GM12878 (cell line): ENCODE measurements at regions not wholly inside any gene's neighbourhood (a gene's known extent, or its start where the extent isn't known, plus 50 kb on each side); places are given as distances from the start of the nearest gene placed in this dataset.

Experiments
- ATAC-seq: fragments of 200-7000 bp; cut with Tn5 transposase; 3 replicates; pipeline ENCODE4 v1.9.1; 2020; ENCODE audit warnings: mild to moderate bottlenecking, moderate library complexity
- BruUV-seq: library from RNA; stranded (reverse); fragments of 400-500 nt; replicated peaks from 2 replicates; lab custom pipeline; 2021; lab: Mats Ljungman, UMichigan
- CTCF ChIA-PET: fragments of 300-600 bp; sonication (Branson Sonifier 250); formaldehyde crosslinking; extraction: SDS; loops from one replicate; lab custom pipeline; 2021; ENCODE audit warnings: inconsistent platforms; lab: Yijun Ruan, JAX
- POLR2A ChIA-PET: fragments of 350-600 bp; formaldehyde crosslinking; extraction: SDS; loops from one replicate; lab custom pipeline; 2021; ENCODE audit warnings: inconsistent platforms; lab: Charles Lee
- RAD21 ChIA-PET: fragments of 300-600 bp; sonication (Branson Sonifier 250); formaldehyde crosslinking; loops from one replicate; lab custom pipeline; 2023; ENCODE audit warnings: antibody characterized with exemption; ENCODE audit not compliant: unreplicated experiment; lab: Charles Lee
- SMC1A ChIA-PET: fragments of 300-600 bp; sonication (Branson Sonifier 250); formaldehyde crosslinking; loops from one replicate; lab custom pipeline; 2023; ENCODE audit not compliant: unreplicated experiment, uncharacterized antibody; lab: Charles Lee
- DNase-seq: peaks from one replicate; pipeline ENCODE4 v3.0.0-alpha.2; 2011; ENCODE audit warnings: low read depth, low spot score
- FAIRE-seq: peaks from 3 replicates; lab custom pipeline; 2011; peaks lifted over from hg19 to GRCh38; lab: Jason Lieb, UNC
- H2AFZ ChIP-seq: 2 replicates; pipeline ENCODE4 v1.6.0; 2011; ENCODE audit warnings: low read depth, low read length, control low read depth; ENCODE audit not compliant: control insufficient read depth
- H3K27ac ChIP-seq: 2 replicates; pipeline ENCODE4 v1.5.1; 2011; ENCODE audit warnings: control low read depth; ENCODE audit not compliant: control insufficient read depth, insufficient read depth
- H3K27me3 ChIP-seq, 2 experiments: replicated peaks in 1 of 2; 2 replicates each; pipeline versions ENCODE4 v1.6.0 to v1.6.1; 2011; ENCODE audit warnings: low read length in 1 of 2; ENCODE audit not compliant: control insufficient read depth in 2 of 2, insufficient read depth in 2 of 2
- H3K36me3 ChIP-seq, 2 experiments: 2 replicates each; pipeline ENCODE4 v1.5.1; 2011; ENCODE audit warnings: low read length in 1 of 2; ENCODE audit not compliant: control insufficient read depth in 2 of 2, insufficient read depth in 2 of 2
- H3K4me1 ChIP-seq: 2 replicates; pipeline ENCODE4 v1.6.1; 2011; ENCODE audit warnings: mild to moderate bottlenecking, low read length, moderate library complexity, mixed read lengths; ENCODE audit not compliant: control insufficient read depth, insufficient read depth
- H3K4me2 ChIP-seq: 2 replicates; pipeline ENCODE4 v1.6.0; 2011; ENCODE audit warnings: control low read depth; ENCODE audit not compliant: control insufficient read depth, insufficient read depth
- H3K4me3 ChIP-seq: fragments of 200-600 bp; sonication (generic); 2 replicates; pipeline ENCODE4 v1.5.1; 2016
- H3K79me2 ChIP-seq: 2 replicates; pipeline ENCODE4 v1.6.0; 2011; ENCODE audit warnings: low read length; ENCODE audit not compliant: control insufficient read depth, insufficient read depth
- H3K9ac ChIP-seq: 2 replicates; pipeline ENCODE4 v1.8.0; 2011; ENCODE audit warnings: low read length, control low read depth, mixed read lengths; ENCODE audit not compliant: control insufficient read depth, insufficient read depth
- H3K9me3 ChIP-seq: replicated peaks from 3 replicates; pipeline ENCODE4 v1.5.1; 2011; ENCODE audit warnings: mild to moderate bottlenecking, low read length; ENCODE audit not compliant: control insufficient read depth, insufficient read depth
- H4K20me1 ChIP-seq: 2 replicates; pipeline ENCODE4 v1.6.0; 2011; ENCODE audit not compliant: control insufficient read depth, insufficient read depth
- CEBPB ChIP-seq, 2 experiments: fragments of 150-350 bp in 1 of 2; IDR thresholded peaks; 2 replicates each; pipeline ENCODE4 v1.6.1; 2012 to 2014; ENCODE audit warnings: low read depth in 2 of 2, low read length in 2 of 2, borderline replicate concordance in 1 of 2, inconsistent platforms in 1 of 2
- EP300 ChIP-seq, 2 experiments: fragments of 150-350 bp in 1 of 2; IDR thresholded peaks; 2 replicates each; pipeline ENCODE4 v1.6.1; 2011 to 2012; ENCODE audit warnings: low read depth in 2 of 2, low read length in 2 of 2, borderline replicate concordance in 1 of 2, improper control_type of control experiment in 1 of 2, inconsistent platforms in 1 of 2; ENCODE audit not compliant: control insufficient read depth in 1 of 2
- KAT2A ChIP-seq: conservative IDR thresholded peaks from 2 replicates; pipeline ENCODE4 v1.6.1; 2011; ENCODE audit warnings: low read depth, low read length; ENCODE audit not compliant: control insufficient read depth
- RAD21 ChIP-seq: IDR thresholded peaks from 2 replicates; pipeline ENCODE4 v1.6.1; 2011; ENCODE audit warnings: mild to moderate bottlenecking, low read depth, low read length, moderate library complexity; ENCODE audit not compliant: insufficient read depth
- RBBP5 ChIP-seq: fragments of 200-600 bp; sonication (generic); conservative IDR thresholded peaks from 2 replicates; pipeline ENCODE4 v1.6.1; 2016
- SMAD1 ChIP-seq: fragments of 450-650 bp; IDR thresholded peaks from 2 replicates; pipeline ENCODE4 v1.6.1; 2018; ENCODE audit warnings: mild to moderate bottlenecking, low read depth; ENCODE audit not compliant: partially characterized antibody
- TCF3 ChIP-seq: IDR thresholded peaks from 2 replicates; pipeline ENCODE4 v1.6.1; 2012; ENCODE audit warnings: low read depth, mild to moderate bottlenecking, low read length, borderline replicate concordance; ENCODE audit not compliant: insufficient read depth
- WGBS: methylation state at CpG from one replicate; pipeline ENCODE4 v1.1.6; 2016; ENCODE audit warnings: low lambda C conversion rate; ENCODE audit not compliant: insufficient replicate concordance, insufficient coverage; ENCODE audit errors: missing lambda C conversion rate; 5-methylcytosine and 5-hydroxymethylcytosine counted together
- in situ Hi-C: fragments of 300-500 bp; cut with MboI; formaldehyde crosslinking; loops from 9 replicates; pipeline ENCODE4 v1.14.3; 2018; ENCODE audit warnings: mixed read lengths
- intact Hi-C: fragments of 100-400 bp; cut with micrococcal nuclease; formaldehyde crosslinking; loops from one replicate; pipeline ENCODE4 v1.14.2; 2022; ENCODE audit not compliant: unreplicated experiment
- TF ChIP-seq, protein P1 (sequence below): fragments of 450-650 bp; formaldehyde crosslinking; IDR thresholded peaks from 2 replicates; pipeline ENCODE4 v1.4.0; 2020; ENCODE audit warnings: mild to moderate bottlenecking, moderate library complexity
- TF ChIP-seq, protein P2 (sequence below): fragments of 450-650 bp; IDR thresholded peaks from 2 replicates; pipeline ENCODE4 v1.6.1; 2017; ENCODE audit warnings: mild to moderate bottlenecking, low read depth, inconsistent platforms; ENCODE audit not compliant: poor library complexity, severe bottlenecking
- TF ChIP-seq, protein P3 (sequence below): fragments of 450-650 bp; IDR thresholded peaks from 2 replicates; pipeline ENCODE4 v1.6.1; 2016; ENCODE audit warnings: mild to moderate bottlenecking, moderate library complexity, borderline replicate concordance

GRCh38 chr1:188137221-188137620 lies 1308.5 kb downstream of the PLA2G4A start:
- no peak overlapping the region for H2AFZ ChIP-seq
- H3K9ac ChIP-seq = no peak overlapping the region
- SMC1A ChIA-PET = interaction anchor here (2.1 kb wide), 1 partner anchor 12 kb away, joined by 6 read pairs; no protein-coding TSS in a partner anchor
- no peak overlapping the region for H3K4me3 ChIP-seq
- no peaks in the 10 kb centered on the region for H3K36me3 ChIP-seq
- ATAC-seq = no peak
- no peaks in the 10 kb centered on the region for H4K20me1 ChIP-seq
- no TSS peak for BruUV-seq
- intact Hi-C loops (no loop called here), in situ Hi-C loops (no loop called here)
- FAIRE-seq = no peak
- H3K27me3 ChIP-seq = no peaks in the 10 kb centered on the region
- H3K4me1 ChIP-seq = no peaks in the 10 kb centered on the region
- no peak overlapping the region for H3K4me2 ChIP-seq
- no peaks in the 10 kb centered on the region for H3K9me3 ChIP-seq
- TF ChIP-seq RBBP5 = no peak
- TF ChIP-seq, protein P1, sequence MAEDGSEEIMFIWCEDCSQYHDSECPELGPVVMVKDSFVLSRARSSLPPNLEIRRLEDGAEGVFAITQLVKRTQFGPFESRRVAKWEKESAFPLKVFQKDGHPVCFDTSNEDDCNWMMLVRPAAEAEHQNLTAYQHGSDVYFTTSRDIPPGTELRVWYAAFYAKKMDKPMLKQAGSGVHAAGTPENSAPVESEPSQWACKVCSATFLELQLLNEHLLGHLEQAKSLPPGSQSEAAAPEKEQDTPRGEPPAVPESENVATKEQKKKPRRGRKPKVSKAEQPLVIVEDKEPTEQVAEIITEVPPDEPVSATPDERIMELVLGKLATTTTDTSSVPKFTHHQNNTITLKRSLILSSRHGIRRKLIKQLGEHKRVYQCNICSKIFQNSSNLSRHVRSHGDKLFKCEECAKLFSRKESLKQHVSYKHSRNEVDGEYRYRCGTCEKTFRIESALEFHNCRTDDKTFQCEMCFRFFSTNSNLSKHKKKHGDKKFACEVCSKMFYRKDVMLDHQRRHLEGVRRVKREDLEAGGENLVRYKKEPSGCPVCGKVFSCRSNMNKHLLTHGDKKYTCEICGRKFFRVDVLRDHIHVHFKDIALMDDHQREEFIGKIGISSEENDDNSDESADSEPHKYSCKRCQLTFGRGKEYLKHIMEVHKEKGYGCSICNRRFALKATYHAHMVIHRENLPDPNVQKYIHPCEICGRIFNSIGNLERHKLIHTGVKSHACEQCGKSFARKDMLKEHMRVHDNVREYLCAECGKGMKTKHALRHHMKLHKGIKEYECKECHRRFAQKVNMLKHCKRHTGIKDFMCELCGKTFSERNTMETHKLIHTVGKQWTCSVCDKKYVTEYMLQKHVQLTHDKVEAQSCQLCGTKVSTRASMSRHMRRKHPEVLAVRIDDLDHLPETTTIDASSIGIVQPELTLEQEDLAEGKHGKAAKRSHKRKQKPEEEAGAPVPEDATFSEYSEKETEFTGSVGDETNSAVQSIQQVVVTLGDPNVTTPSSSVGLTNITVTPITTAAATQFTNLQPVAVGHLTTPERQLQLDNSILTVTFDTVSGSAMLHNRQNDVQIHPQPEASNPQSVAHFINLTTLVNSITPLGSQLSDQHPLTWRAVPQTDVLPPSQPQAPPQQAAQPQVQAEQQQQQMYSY (CRISPR knock-in tag) = no peak
- TF ChIP-seq KAT2A = no peak
- TF ChIP-seq, protein P2, sequence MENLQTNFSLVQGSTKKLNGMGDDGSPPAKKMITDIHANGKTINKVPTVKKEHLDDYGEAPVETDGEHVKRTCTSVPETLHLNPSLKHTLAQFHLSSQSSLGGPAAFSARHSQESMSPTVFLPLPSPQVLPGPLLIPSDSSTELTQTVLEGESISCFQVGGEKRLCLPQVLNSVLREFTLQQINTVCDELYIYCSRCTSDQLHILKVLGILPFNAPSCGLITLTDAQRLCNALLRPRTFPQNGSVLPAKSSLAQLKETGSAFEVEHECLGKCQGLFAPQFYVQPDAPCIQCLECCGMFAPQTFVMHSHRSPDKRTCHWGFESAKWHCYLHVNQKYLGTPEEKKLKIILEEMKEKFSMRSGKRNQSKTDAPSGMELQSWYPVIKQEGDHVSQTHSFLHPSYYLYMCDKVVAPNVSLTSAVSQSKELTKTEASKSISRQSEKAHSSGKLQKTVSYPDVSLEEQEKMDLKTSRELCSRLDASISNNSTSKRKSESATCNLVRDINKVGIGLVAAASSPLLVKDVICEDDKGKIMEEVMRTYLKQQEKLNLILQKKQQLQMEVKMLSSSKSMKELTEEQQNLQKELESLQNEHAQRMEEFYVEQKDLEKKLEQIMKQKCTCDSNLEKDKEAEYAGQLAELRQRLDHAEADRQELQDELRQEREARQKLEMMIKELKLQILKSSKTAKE = no peak
- TF ChIP-seq SMAD1 = no peak
- no peak for TF ChIP-seq TCF3
- no peak for TF ChIP-seq RAD21
- TF ChIP-seq, protein P3, sequence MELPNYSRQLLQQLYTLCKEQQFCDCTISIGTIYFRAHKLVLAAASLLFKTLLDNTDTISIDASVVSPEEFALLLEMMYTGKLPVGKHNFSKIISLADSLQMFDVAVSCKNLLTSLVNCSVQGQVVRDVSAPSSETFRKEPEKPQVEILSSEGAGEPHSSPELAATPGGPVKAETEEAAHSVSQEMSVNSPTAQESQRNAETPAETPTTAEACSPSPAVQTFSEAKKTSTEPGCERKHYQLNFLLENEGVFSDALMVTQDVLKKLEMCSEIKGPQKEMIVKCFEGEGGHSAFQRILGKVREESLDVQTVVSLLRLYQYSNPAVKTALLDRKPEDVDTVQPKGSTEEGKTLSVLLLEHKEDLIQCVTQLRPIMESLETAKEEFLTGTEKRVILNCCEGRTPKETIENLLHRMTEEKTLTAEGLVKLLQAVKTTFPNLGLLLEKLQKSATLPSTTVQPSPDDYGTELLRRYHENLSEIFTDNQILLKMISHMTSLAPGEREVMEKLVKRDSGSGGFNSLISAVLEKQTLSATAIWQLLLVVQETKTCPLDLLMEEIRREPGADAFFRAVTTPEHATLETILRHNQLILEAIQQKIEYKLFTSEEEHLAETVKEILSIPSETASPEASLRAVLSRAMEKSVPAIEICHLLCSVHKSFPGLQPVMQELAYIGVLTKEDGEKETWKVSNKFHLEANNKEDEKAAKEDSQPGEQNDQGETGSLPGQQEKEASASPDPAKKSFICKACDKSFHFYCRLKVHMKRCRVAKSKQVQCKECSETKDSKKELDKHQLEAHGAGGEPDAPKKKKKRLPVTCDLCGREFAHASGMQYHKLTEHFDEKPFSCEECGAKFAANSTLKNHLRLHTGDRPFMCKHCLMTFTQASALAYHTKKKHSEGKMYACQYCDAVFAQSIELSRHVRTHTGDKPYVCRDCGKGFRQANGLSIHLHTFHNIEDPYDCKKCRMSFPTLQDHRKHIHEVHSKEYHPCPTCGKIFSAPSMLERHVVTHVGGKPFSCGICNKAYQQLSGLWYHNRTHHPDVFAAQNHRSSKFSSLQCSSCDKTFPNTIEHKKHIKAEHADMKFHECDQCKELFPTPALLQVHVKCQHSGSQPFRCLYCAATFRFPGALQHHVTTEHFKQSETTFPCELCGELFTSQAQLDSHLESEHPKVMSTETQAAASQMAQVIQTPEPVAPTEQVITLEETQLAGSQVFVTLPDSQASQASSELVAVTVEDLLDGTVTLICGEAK = no peak
- no peak for TF ChIP-seq CEBPB (IDR thresholded peaks at IDR 0.05; ENCODE audit: borderline replicate concordance in 1 of 2, low read depth in 2 of 2, low read length in 2 of 2)
- no peak for TF ChIP-seq EP300 (IDR thresholded peaks at IDR 0.05; ENCODE audit: borderline replicate concordance in 1 of 2, control insufficient read depth in 1 of 2, low read depth in 2 of 2, low read length in 2 of 2)
- DNase-seq = no peak
- RAD21 ChIA-PET = no interaction called here
- no peak overlapping the region for H3K27ac ChIP-seq
- CTCF ChIA-PET = no interaction called here
- POLR2A ChIA-PET = no interaction called here
- 0% methylated on average over 2 of the region's 2 CpGs for WGBS
- H3K79me2 ChIP-seq = no peaks in the 10 kb centered on the region
